ENCODE measurements at regions not wholly inside any gene's neighbourhood (a gene's known extent, or its start where the extent isn't known, plus 50 kb on each side); places are given as distances from the start of the nearest gene placed in this dataset.

GRCh38 chr12:97292588-97292987, 170.0 kb upstream of the RMST start (continued):
- TF ChIP-seq CTCF (IDR thresholded peaks at IDR 0.05 in 2 of 3, conservative IDR thresholded peaks at IDR 0.05 in 1 of 3; ENCODE audit: borderline replicate concordance in 1 of 3, insufficient read depth in 1 of 3, low read depth in 2 of 3, low read length in 2 of 3) (no peak), TCF7L2 (IDR thresholded peaks at IDR 0.05; ENCODE audit: borderline replicate concordance, extremely low read depth, insufficient read depth, insufficient read length) (no peak), EGR1 (IDR thresholded peaks at IDR 0.05; ENCODE audit: low read depth) (no peak), CBX3 (IDR thresholded peaks at IDR 0.05; ENCODE audit: low read depth) (no peak), JUND (IDR thresholded peaks at IDR 0.05) (no peak), EZH2 (IDR thresholded peaks at IDR 0.05) (no peak), YY1 (IDR thresholded peaks at IDR 0.05; ENCODE audit: extremely low read depth, insufficient replicate concordance, low read depth, low read length) (no peak), CEBPB (IDR thresholded peaks at IDR 0.05; ENCODE audit: low read depth) (no peak), SRF (IDR thresholded peaks at IDR 0.05; ENCODE audit: low read depth) (no peak), POLR2AphosphoS5 (IDR thresholded peaks at IDR 0.05; ENCODE audit: low read depth, low read length) (no peak)

GRCh38 chr12:97293541-97293940, 169.1 kb upstream of the RMST start:
- Histone ChIP-seq H3K9me2 (ENCODE audit: insufficient read depth) (no peaks in the 10 kb centered on the region), H3K4me2 (ENCODE audit: low read length) (no peak overlapping the region), H3K9ac (ENCODE audit: low read length) (no peak overlapping the region), H2AFZ (ENCODE audit: low read depth, low read length, poor library complexity, severe bottlenecking) (no peak overlapping the region), H3K79me2 (ENCODE audit: insufficient read depth, low read length) (no peaks in the 10 kb centered on the region), H4K20me1 (ENCODE audit: insufficient read depth) (no peaks in the 10 kb centered on the region), H3K4me3 (replicated peaks in 1 of 2; ENCODE audit: low read depth in 1 of 2, low read length in 2 of 2) (no peak overlapping the region), H3K27me3 (ENCODE audit: insufficient read depth, low read length) (no peaks in the 10 kb centered on the region), H3K27ac (ENCODE audit: low read depth, low read length) (no peak overlapping the region), H3K36me3 (ENCODE audit: control insufficient read depth in 1 of 2, insufficient read depth in 2 of 2, low read length in 2 of 2) (no peaks in the 10 kb centered on the region), H3K4me1 (ENCODE audit: control insufficient read depth in 1 of 2, insufficient read depth in 2 of 2, low read length in 2 of 2) (no peaks in the 10 kb centered on the region), H3K9me3 (ENCODE audit: control insufficient read depth in 1 of 2, insufficient read depth in 1 of 2, low read depth in 1 of 2, low read length in 2 of 2) (no peaks in the 10 kb centered on the region)
- ChIA-PET CTCF (no interaction called here), RAD21 (ENCODE audit: low non-redundant PET in 1 of 2, low total read pairs in 2 of 2, uncharacterized antibody in 2 of 2, unreplicated experiment in 2 of 2) (no interaction called here), POLR2A (no interaction called here)
- no TSS peak for BruUV-seq (replicated peaks)
- intact Hi-C loops (cut with micrococcal nuclease): no loop called here
- DNase-seq (ENCODE audit: low read depth, low spot score) (no peak), ATAC-seq (no peak)
- no peak for TF ChIP-seq TCF7L2 (IDR thresholded peaks at IDR 0.05; ENCODE audit: borderline replicate concordance, extremely low read depth, insufficient read depth, insufficient read length)
- no peak for TF ChIP-seq ZBTB33 (IDR thresholded peaks at IDR 0.05; ENCODE audit: extremely low read depth, insufficient replicate concordance, low read length)
- TF ChIP-seq POLR2A (IDR thresholded peaks at IDR 0.05; ENCODE audit: borderline replicate concordance, extremely low read depth, insufficient read depth, insufficient read length): no peak
- no peak for TF ChIP-seq SRF (IDR thresholded peaks at IDR 0.05; ENCODE audit: low read depth)
- TF ChIP-seq MAX (IDR thresholded peaks at IDR 0.05): no peak
- TF ChIP-seq ZNF274 (IDR thresholded peaks at IDR 0.05; ENCODE audit: low read depth, low read length): no peak
- TF ChIP-seq EZH2phosphoT487 (IDR thresholded peaks at IDR 0.05; ENCODE audit: borderline replicate concordance): no peak
- TF ChIP-seq ELF1 (IDR thresholded peaks at IDR 0.05; ENCODE audit: borderline replicate concordance, low read depth): no peak
- TF ChIP-seq, protein P1, sequence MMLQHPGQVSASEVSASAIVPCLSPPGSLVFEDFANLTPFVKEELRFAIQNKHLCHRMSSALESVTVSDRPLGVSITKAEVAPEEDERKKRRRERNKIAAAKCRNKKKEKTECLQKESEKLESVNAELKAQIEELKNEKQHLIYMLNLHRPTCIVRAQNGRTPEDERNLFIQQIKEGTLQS (IDR thresholded peaks at IDR 0.05): no peak
- TF ChIP-seq CBX3 (IDR thresholded peaks at IDR 0.05; ENCODE audit: low read depth): no peak
- no peak for TF ChIP-seq ZFX (IDR thresholded peaks at IDR 0.05)
- TF ChIP-seq JUND (IDR thresholded peaks at IDR 0.05): no peak
- TF ChIP-seq FOSL1 (IDR thresholded peaks at IDR 0.05; ENCODE audit: low read depth): no peak
- TF ChIP-seq SP1 (IDR thresholded peaks at IDR 0.05; ENCODE audit: low read depth): no peak
- no peak for TF ChIP-seq YY1 (IDR thresholded peaks at IDR 0.05; ENCODE audit: extremely low read depth, insufficient replicate concordance, low read depth, low read length)
- TF ChIP-seq EGR1 (IDR thresholded peaks at IDR 0.05; ENCODE audit: low read depth): no peak
- TF ChIP-seq CTCF (IDR thresholded peaks at IDR 0.05 in 2 of 3, conservative IDR thresholded peaks at IDR 0.05 in 1 of 3; ENCODE audit: borderline replicate concordance in 1 of 3, insufficient read depth in 1 of 3, low read depth in 2 of 3, low read length in 2 of 3): no peak

All from HCT116 (cell line).